ENCODE measurements at regions not wholly inside any gene's neighbourhood (a gene's known extent, or its start where the extent isn't known, plus 50 kb on each side); places are given as distances from the start of the nearest gene placed in this dataset.

DNA sequence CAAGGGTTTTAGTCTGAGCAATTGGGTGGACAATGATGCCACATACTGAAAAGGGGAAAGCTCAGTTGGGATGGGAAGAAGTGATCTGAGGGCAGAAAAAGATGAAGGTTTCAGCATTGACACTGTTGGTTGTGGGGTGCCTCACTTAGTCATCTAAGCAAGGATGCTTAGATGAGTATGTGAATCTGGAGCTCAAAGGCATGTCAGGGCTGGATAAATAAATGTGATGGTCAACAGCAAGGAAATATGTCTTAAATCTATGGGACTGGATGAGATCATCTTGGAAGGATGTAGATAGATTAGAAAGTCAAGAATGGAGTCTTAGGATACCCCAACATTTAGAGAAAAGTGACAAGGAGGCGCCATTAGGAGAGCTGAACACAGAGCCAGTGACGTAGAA is 114.6 kb downstream of the ZBTB18 start:
- no peaks in the 10 kb centered on the region for H3K36me3 ChIP-seq (ENCODE audit: control insufficient read depth, insufficient read depth, low read length)
- no peak overlapping the region for H3K27ac ChIP-seq (ENCODE audit: insufficient read depth, low read depth, low read length, poor library complexity, severe bottlenecking)
- H3K27me3 ChIP-seq (ENCODE audit: control insufficient read depth, insufficient read depth, low read length, poor library complexity, severe bottlenecking): no peaks in the 10 kb centered on the region
- no peaks in the 10 kb centered on the region for H3K9me3 ChIP-seq (ENCODE audit: control insufficient read depth, low read length)
- H3K4me1 ChIP-seq (ENCODE audit: control insufficient read depth, insufficient read depth, low read length): no peaks in the 10 kb centered on the region
- WGBS, 2 experiments: 92 to 95% methylated on average over 2 of the region's 2 CpGs
- no peak overlapping the region for H3K4me3 ChIP-seq (ENCODE audit: insufficient read depth, low read depth, low read length)

DNA sequence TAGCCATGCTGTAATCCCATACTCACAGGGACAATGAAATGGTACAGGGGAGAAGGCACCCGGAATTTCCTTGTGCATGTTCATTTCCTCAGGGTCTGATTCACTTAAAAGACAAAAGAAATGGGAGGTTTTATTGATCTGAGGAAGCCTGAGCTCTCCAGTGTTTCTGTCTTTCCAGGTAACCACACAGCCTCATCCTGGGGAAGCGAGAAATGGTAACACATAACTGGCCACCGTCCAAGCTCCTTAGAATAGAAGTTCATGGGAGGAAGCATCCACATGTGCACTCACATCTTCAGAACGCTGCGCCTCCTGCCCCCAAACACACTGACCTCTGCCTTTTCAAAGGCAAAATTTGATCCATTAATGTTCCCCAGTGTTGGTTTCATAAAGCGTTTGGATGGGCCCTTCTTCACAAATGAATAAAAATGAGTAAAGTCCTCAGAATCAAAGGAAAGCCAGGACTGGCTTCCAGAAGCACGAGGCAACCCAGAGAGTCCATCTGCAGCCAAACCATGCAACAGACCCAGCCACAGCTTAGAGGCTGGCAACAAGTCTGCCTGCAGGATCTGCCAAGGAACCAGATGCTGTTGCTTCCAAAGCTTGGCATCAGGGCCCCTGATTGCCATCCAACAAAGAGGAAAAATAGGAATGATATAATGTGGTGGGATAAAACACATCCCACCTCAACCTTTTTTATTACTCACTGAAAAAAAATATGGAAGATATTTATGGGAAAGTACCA is 120.3 kb downstream of the ZBTB18 start:
- no peak overlapping the region for H3K4me3 ChIP-seq (ENCODE audit: insufficient read depth, low read depth, low read length)
- H3K27ac ChIP-seq (ENCODE audit: insufficient read depth, low read depth, low read length, poor library complexity, severe bottlenecking): no peak overlapping the region
- 89% methylated on average over 7 of the region's 7 CpGs for WGBS, 2 experiments
- peaks cover 10% of the 10 kb centered on the region for H3K4me1 ChIP-seq (ENCODE audit: control insufficient read depth, insufficient read depth, low read length)
- no peaks in the 10 kb centered on the region for H3K36me3 ChIP-seq (ENCODE audit: control insufficient read depth, insufficient read depth, low read length)
- no peaks in the 10 kb centered on the region for H3K9me3 ChIP-seq (ENCODE audit: control insufficient read depth, low read length)
- H3K27me3 ChIP-seq (ENCODE audit: control insufficient read depth, insufficient read depth, low read length, poor library complexity, severe bottlenecking): no peaks in the 10 kb centered on the region

DNA sequence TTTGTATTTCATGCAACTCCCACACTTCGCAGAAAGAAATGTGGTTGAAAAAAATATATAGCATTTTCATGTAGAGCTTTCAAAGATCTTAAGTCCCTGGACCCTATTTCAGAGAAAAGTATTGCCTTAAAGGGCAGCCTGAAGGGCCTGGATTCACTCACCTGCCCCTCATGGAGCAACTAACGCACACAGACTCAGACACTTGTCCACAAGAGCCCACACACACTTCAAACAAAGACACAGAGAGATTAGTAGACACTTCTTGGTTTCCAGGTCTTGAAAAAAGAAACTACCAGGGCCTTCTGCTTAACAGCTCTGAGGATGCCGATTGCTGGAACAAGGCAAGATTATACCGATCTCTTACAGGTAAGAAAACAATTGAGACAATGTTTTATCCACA is 122.2 kb downstream of the ZBTB18 start:
- Histone ChIP-seq H3K4me3 (ENCODE audit: insufficient read depth, low read depth, low read length) (no peak overlapping the region), H3K9me3 (ENCODE audit: control insufficient read depth, low read length) (no peaks in the 10 kb centered on the region), H3K27me3 (ENCODE audit: control insufficient read depth, insufficient read depth, low read length, poor library complexity, severe bottlenecking) (no peaks in the 10 kb centered on the region), H3K27ac (ENCODE audit: insufficient read depth, low read depth, low read length, poor library complexity, severe bottlenecking) (no peak overlapping the region), H3K4me1 (ENCODE audit: control insufficient read depth, insufficient read depth, low read length) (peaks cover 10% of the 10 kb centered on the region), H3K36me3 (ENCODE audit: control insufficient read depth, insufficient read depth, low read length) (no peaks in the 10 kb centered on the region)
- 88 to 93% methylated on average over 3 of the region's 4 CpGs for WGBS, 2 experiments

DNA sequence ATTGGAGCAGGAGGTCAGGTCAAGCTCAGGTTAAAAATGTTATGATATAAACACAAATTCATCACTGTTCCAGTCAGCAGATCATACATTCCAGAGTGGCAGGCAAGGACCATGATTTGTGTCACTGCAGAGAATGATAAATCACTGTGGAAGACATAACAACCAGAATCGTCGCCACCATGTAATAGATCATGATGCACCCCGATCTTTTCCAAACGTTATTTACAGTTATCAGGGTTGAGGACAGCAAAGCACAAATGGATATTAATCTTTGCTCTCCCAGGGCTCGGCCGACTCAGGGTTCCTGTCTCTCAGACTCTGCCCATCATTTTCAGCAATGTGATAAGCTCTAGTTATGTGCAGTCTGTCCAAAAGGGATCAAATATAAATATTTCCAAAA is 122.7 kb downstream of the ZBTB18 start:
- H3K27me3 ChIP-seq (ENCODE audit: control insufficient read depth, insufficient read depth, low read length, poor library complexity, severe bottlenecking): no peaks in the 10 kb centered on the region
- H3K9me3 ChIP-seq (ENCODE audit: control insufficient read depth, low read length): no peaks in the 10 kb centered on the region
- no peak overlapping the region for H3K4me3 ChIP-seq (ENCODE audit: insufficient read depth, low read depth, low read length)
- no peak overlapping the region for H3K27ac ChIP-seq (ENCODE audit: insufficient read depth, low read depth, low read length, poor library complexity, severe bottlenecking)
- WGBS, 2 experiments: 95% methylated on average over 6 of the region's 6 CpGs
- H3K4me1 ChIP-seq (ENCODE audit: control insufficient read depth, insufficient read depth, low read length): peaks cover 10% of the 10 kb centered on the region
- no peaks in the 10 kb centered on the region for H3K36me3 ChIP-seq (ENCODE audit: control insufficient read depth, insufficient read depth, low read length)

DNA sequence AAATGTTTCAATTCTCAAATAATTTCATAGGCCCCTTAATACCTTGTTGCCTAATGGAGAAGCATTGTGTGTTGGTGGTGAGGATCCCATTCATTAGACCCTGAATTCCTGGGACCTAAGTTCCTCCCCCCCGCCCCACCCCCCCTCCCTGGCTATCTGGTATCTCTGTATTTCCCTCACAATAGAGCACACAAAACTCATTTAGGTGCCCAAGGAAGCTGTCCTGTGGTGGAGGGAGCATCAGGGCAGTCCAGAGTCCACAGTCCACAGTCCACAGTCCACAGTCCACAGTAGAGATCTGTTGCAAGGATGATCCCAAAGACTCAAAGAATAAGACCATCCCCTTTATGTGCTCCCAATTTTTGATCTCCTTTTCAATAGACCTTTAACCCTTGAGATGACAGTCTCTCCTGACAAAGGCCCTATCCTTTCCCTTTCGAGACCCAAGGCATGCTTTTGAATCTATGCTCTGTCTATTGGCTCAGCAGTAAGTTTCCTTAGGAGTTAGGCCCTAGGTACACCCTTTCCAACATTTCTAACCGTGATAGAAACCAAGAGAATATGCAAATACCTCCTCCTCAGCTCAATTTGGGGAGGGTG is 123.9 kb downstream of the ZBTB18 start:
- Histone ChIP-seq H3K4me3 (ENCODE audit: insufficient read depth, low read depth, low read length) (no peak overlapping the region), H3K27me3 (ENCODE audit: control insufficient read depth, insufficient read depth, low read length, poor library complexity, severe bottlenecking) (no peaks in the 10 kb centered on the region), H3K9me3 (ENCODE audit: control insufficient read depth, low read length) (no peaks in the 10 kb centered on the region), H3K27ac (ENCODE audit: insufficient read depth, low read depth, low read length, poor library complexity, severe bottlenecking) (no peak overlapping the region), H3K36me3 (ENCODE audit: control insufficient read depth, insufficient read depth, low read length) (no peaks in the 10 kb centered on the region), H3K4me1 (ENCODE audit: control insufficient read depth, insufficient read depth, low read length) (peaks cover 10% of the 10 kb centered on the region)
- WGBS, 2 experiments: 24 to 32% methylated on average over 1 of the region's 3 CpGs

DNA sequence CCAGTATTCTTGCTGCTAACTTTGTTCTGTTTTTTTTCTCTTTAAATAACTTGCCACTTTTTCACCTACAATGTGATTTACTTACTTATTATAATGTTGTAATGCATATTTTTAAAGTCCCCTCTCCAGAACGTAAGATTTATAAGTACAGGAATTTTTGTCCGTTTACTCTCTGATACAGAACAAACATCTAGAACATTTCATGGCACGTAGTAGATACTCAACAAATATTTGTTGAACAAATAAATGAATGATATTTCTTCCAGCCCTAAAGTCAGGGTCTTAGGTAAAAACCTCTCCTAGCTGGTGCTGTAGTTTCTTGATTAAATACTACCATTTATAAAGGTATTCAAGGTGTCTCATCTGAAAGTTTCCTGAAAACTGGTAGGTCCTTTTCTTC is 125.1 kb downstream of the ZBTB18 start:
- Histone ChIP-seq H3K9me3 (ENCODE audit: control insufficient read depth, low read length) (no peaks in the 10 kb centered on the region), H3K27me3 (ENCODE audit: control insufficient read depth, insufficient read depth, low read length, poor library complexity, severe bottlenecking) (no peaks in the 10 kb centered on the region), H3K4me1 (ENCODE audit: control insufficient read depth, insufficient read depth, low read length) (peaks cover 10% of the 10 kb centered on the region), H3K4me3 (ENCODE audit: insufficient read depth, low read depth, low read length) (no peak overlapping the region), H3K36me3 (ENCODE audit: control insufficient read depth, insufficient read depth, low read length) (no peaks in the 10 kb centered on the region), H3K27ac (ENCODE audit: insufficient read depth, low read depth, low read length, poor library complexity, severe bottlenecking) (no peak overlapping the region)
- no CpG with 5 or more reads among the region's 3 CpGs for WGBS, 2 experiments

DNA sequence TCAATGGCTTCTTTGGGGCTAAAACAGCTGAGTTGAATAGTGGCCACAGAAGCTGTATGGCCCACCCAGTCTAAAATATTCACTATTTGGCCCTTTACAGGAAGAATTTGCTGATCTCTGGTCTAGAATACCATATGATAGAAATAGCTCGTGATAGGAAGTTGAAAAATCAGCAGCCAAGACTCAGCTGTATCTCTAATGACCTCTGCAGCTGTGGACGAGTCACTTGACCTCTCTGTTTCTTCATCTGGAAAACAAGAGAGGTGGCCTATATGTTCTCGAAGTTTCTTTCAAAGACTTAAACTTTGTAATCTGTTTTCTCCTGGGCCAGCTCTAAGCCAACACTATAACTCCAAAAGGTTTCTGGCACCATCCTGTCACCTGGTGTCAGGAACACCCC is 129.2 kb downstream of the ZBTB18 start:
- 94% methylated on average over 3 of the region's 3 CpGs for WGBS, 2 experiments
- no peaks in the 10 kb centered on the region for H3K27me3 ChIP-seq (ENCODE audit: control insufficient read depth, insufficient read depth, low read length, poor library complexity, severe bottlenecking)
- H3K4me1 ChIP-seq (ENCODE audit: control insufficient read depth, insufficient read depth, low read length): peaks cover 7% of the 10 kb centered on the region
- no peak overlapping the region for H3K27ac ChIP-seq (ENCODE audit: insufficient read depth, low read depth, low read length, poor library complexity, severe bottlenecking)
- no peaks in the 10 kb centered on the region for H3K36me3 ChIP-seq (ENCODE audit: control insufficient read depth, insufficient read depth, low read length)
- no peak overlapping the region for H3K4me3 ChIP-seq (ENCODE audit: insufficient read depth, low read depth, low read length)
- H3K9me3 ChIP-seq (ENCODE audit: control insufficient read depth, low read length): no peaks in the 10 kb centered on the region

DNA sequence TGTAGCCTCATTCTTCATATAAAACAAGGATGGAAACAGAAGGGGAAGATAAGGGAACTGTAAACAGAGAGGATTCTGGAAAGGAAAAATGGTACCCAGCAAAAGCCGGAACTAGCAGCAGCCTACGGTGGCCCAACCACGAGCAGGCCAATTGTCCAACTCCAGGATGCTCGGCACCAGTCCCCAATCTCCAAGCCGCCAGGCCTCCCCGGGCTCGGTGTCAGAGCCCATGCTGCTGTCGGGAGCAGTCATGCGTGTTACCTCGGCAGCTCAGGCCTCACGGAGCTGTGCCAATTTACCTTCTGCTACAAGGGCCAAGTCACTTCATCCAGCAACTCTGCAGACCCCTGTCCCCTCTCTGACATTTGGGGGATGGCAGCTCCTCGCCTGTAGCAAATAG is 130.8 kb downstream of the ZBTB18 start:
- Histone ChIP-seq H3K27ac (ENCODE audit: insufficient read depth, low read depth, low read length, poor library complexity, severe bottlenecking) (no peak overlapping the region), H3K4me3 (ENCODE audit: insufficient read depth, low read depth, low read length) (no peak overlapping the region), H3K4me1 (ENCODE audit: control insufficient read depth, insufficient read depth, low read length) (no peaks in the 10 kb centered on the region), H3K9me3 (ENCODE audit: control insufficient read depth, low read length) (no peaks in the 10 kb centered on the region), H3K36me3 (ENCODE audit: control insufficient read depth, insufficient read depth, low read length) (no peaks in the 10 kb centered on the region), H3K27me3 (ENCODE audit: control insufficient read depth, insufficient read depth, low read length, poor library complexity, severe bottlenecking) (no peaks in the 10 kb centered on the region)
- 93 to 94% methylated on average over 12 of the region's 12 CpGs for WGBS, 2 experiments

DNA sequence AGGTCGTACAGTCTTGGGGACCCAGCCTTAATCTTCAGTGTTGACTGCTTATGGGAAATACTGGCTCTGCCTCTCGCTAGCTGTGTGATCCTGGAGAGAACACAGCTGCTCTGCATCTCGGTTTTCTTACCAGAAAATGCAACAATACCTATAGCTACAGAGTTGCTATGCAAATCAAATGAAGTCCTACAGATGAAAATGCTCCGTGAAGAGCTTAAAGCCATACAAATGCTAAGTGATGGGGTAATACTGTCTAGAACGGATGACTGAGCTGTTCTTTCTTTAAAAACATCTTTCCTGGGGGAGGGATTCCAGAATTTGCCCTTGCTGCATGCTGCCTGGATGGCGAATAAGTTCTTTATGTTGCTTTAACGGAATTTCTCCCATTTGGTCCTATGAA is 132.0 kb downstream of the ZBTB18 start:
- H3K4me3 ChIP-seq (ENCODE audit: insufficient read depth, low read depth, low read length): no peak overlapping the region
- H3K27ac ChIP-seq (ENCODE audit: insufficient read depth, low read depth, low read length, poor library complexity, severe bottlenecking): no peak overlapping the region
- 71 to 72% methylated on average over 7 of the region's 7 CpGs for WGBS, 2 experiments
- H3K36me3 ChIP-seq (ENCODE audit: control insufficient read depth, insufficient read depth, low read length): no peaks in the 10 kb centered on the region
- H3K27me3 ChIP-seq (ENCODE audit: control insufficient read depth, insufficient read depth, low read length, poor library complexity, severe bottlenecking): no peaks in the 10 kb centered on the region
- no peaks in the 10 kb centered on the region for H3K9me3 ChIP-seq (ENCODE audit: control insufficient read depth, low read length)
- no peaks in the 10 kb centered on the region for H3K4me1 ChIP-seq (ENCODE audit: control insufficient read depth, insufficient read depth, low read length)

DNA sequence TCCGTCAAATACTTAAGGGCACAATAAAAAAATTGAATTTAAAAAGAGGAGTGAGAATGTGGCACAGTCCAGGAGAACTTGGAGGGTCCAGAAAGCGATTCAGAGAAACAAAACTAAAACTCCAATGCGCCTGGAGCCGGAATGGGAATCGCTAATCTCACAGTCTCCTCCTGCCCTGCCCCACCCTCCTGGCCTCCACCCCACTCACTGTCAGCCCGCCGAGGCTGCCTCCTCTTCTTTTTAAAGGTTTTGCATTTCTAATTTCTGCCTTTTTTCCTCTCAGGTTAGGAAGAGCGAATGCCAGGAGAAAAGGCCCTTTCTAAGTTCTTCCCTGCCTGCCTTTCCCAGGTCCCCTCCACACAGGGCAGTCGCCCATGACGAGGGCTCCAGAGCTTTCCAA is 135.3 kb downstream of the ZBTB18 start:
- Histone ChIP-seq H3K9me3 (ENCODE audit: control insufficient read depth, low read length) (no peaks in the 10 kb centered on the region), H3K27ac (ENCODE audit: insufficient read depth, low read depth, low read length, poor library complexity, severe bottlenecking) (no peak overlapping the region)
- 92 to 94% methylated on average over 10 of the region's 10 CpGs for WGBS, 2 experiments

More for the DNA sequence above, 135.3 kb downstream of the ZBTB18 start:
- H3K27me3 ChIP-seq (ENCODE audit: control insufficient read depth, insufficient read depth, low read length, poor library complexity, severe bottlenecking): no peaks in the 10 kb centered on the region
- no peak overlapping the region for H3K4me3 ChIP-seq (ENCODE audit: insufficient read depth, low read depth, low read length)
- H3K4me1 ChIP-seq (ENCODE audit: control insufficient read depth, insufficient read depth, low read length): no peaks in the 10 kb centered on the region
- no peaks in the 10 kb centered on the region for H3K36me3 ChIP-seq (ENCODE audit: control insufficient read depth, insufficient read depth, low read length)
